Head of caudate nucleus (tissue), 42 donors: ENCODE measurements at regions not wholly inside any gene's neighbourhood (a gene's known extent, or its start where the extent isn't known, plus 50 kb on each side); places are given as distances from the start of the nearest gene placed in this dataset.
A peak's percentile ranks its signal among the peaks of the same experiment; 100 is the strongest.

ENCODE experiments used
- DNase-seq, 42 donors: peaks; one replicate each; pipeline versions ENCODE4 v3.0.0 to v3.0.0-alpha.2; 2020 to 2021; ENCODE audit warnings: mixed read lengths in 7 of 42
- intact Hi-C: fragments of 100-400 bp; cut with DNase I; formaldehyde crosslinking; loops from one replicate; pipeline ENCODE4 v1.15.0; 2022

- DNase-seq = peak in 41 of 42 donors; percentile 12 to 79 (median 61)
- intact Hi-C loops = no loop called here
Observed at GRCh38 chr4:181475781-181476507, 767.3 kb upstream of the TENM3 start.

- intact Hi-C loops = no loop called here
- no peak for DNase-seq
Observed at GRCh38 chr4:181476508-181476890, 766.7 kb upstream of the TENM3 start.

GRCh38 chr4:181477591-181477990 is 765.6 kb upstream of the TENM3 start:
- DNase-seq = no peak
- intact Hi-C loops = no loop called here

GRCh38 chr4:181478656-181479055 is 764.5 kb upstream of the TENM3 start:
- DNase-seq = no peak
- intact Hi-C loops = no loop called here

GRCh38 chr4:181479141-181479540 is 764.1 kb upstream of the TENM3 start:
- intact Hi-C loops = no loop called here
- no peak for DNase-seq

- intact Hi-C loops = no loop called here
- no peak for DNase-seq
Observed at GRCh38 chr4:181484396-181484795, 758.8 kb upstream of the TENM3 start.

GRCh38 chr4:181488926-181489325 is 754.3 kb upstream of the TENM3 start:
- peak in 8 of 42 donors; percentile 8 to 46 (median 22) for DNase-seq

GRCh38 chr4:181498148-181498547 is 745.1 kb upstream of the TENM3 start:
- no peak for DNase-seq
- intact Hi-C loops = no loop called here

More at GRCh38 chr4:181488926-181489325, 754.3 kb upstream of the TENM3 start:
- intact Hi-C loops = no loop called here

- no peak for DNase-seq
- intact Hi-C loops = no loop called here
Observed at GRCh38 chr4:181502611-181503010, 740.6 kb upstream of the TENM3 start.

GRCh38 chr4:181503687-181504390 is 739.4 kb upstream of the TENM3 start:
- intact Hi-C loops = no loop called here
- DNase-seq = no peak

- DNase-seq = no peak
- intact Hi-C loops = no loop called here
Observed at GRCh38 chr4:181504924-181505323, 738.3 kb upstream of the TENM3 start.

- intact Hi-C loops = no loop called here
- DNase-seq = no peak
Observed at GRCh38 chr4:181507180-181507835, 735.9 kb upstream of the TENM3 start.

- intact Hi-C loops = no loop called here
- DNase-seq = no peak
Observed at GRCh38 chr4:181507938-181508337, 735.3 kb upstream of the TENM3 start.

- intact Hi-C loops = no loop called here
- DNase-seq = no peak
Observed at GRCh38 chr4:181508601-181509000, 734.6 kb upstream of the TENM3 start.

- intact Hi-C loops = no loop called here
- DNase-seq = no peak
Observed at GRCh38 chr4:181509073-181509472, 734.1 kb upstream of the TENM3 start.

- DNase-seq = no peak
- intact Hi-C loops = no loop called here
Observed at GRCh38 chr4:181517491-181517890, 725.7 kb upstream of the TENM3 start.

- intact Hi-C loops = no loop called here
- no peak for DNase-seq
Observed at GRCh38 chr4:181520790-181521189, 722.4 kb upstream of the TENM3 start.

GRCh38 chr4:181523973-181524372 is 719.2 kb upstream of the TENM3 start:
- intact Hi-C loops = no loop called here
- peak in 18 of 42 donors; percentile 8 to 57 (median 32) for DNase-seq

GRCh38 chr4:181524499-181524898 is 718.7 kb upstream of the TENM3 start:
- intact Hi-C loops = no loop called here
- DNase-seq = no peak

- intact Hi-C loops = no loop called here
- no peak for DNase-seq
Observed at GRCh38 chr4:181525634-181526033, 717.6 kb upstream of the TENM3 start.
